ENCODE measurements at regions not wholly inside any gene's neighbourhood (a gene's known extent, or its start where the extent isn't known, plus 50 kb on each side); places are given as distances from the start of the nearest gene placed in this dataset.

GRCh38 chr2:83916559-83916958 is 542.5 kb downstream of the SUCLG1 start:
- no peak overlapping the region for H3K27ac ChIP-seq (ENCODE audit: low read depth in 2 of 2, low read length in 2 of 2)
- intact Hi-C loops (cut with DNase I) = no loop called here
- no peaks in the 10 kb centered on the region for H3K9me3 ChIP-seq (ENCODE audit: control insufficient read depth in 2 of 3, insufficient read depth in 1 of 3, low read length in 3 of 3)
- no peaks in the 10 kb centered on the region for H3K27me3 ChIP-seq (ENCODE audit: control insufficient read depth, insufficient read depth, low read length)
- no peak overlapping the region for H3K4me3 ChIP-seq (ENCODE audit: low read length in 3 of 3)
- no peak overlapping the region for H3K9ac ChIP-seq (ENCODE audit: low read length in 3 of 3)
- H3K4me1 ChIP-seq (ENCODE audit: control insufficient read depth in 2 of 3, insufficient read depth in 2 of 3, low read depth in 1 of 3, low read length in 3 of 3) = no peaks in the 10 kb centered on the region
- DNase-seq (no peak), FAIRE-seq (no peak)
- H3K36me3 ChIP-seq (ENCODE audit: control insufficient read depth in 2 of 3, insufficient read depth in 3 of 3, low read length in 3 of 3) = no peaks in the 10 kb centered on the region
- no peak for TF ChIP-seq CTCF (IDR thresholded peaks at IDR 0.05; ENCODE audit: borderline replicate concordance, extremely low read depth, insufficient read depth)

GRCh38 chr2:83915381-83915780 is 543.7 kb downstream of the SUCLG1 start:
- Histone ChIP-seq H3K36me3 (ENCODE audit: control insufficient read depth in 2 of 3, insufficient read depth in 3 of 3, low read length in 3 of 3) (no peaks in the 10 kb centered on the region), H3K9me3 (ENCODE audit: control insufficient read depth in 2 of 3, insufficient read depth in 1 of 3, low read length in 3 of 3) (no peaks in the 10 kb centered on the region), H3K4me1 (ENCODE audit: control insufficient read depth in 2 of 3, insufficient read depth in 2 of 3, low read depth in 1 of 3, low read length in 3 of 3) (no peaks in the 10 kb centered on the region), H3K27ac (ENCODE audit: low read depth in 2 of 2, low read length in 2 of 2) (no peak overlapping the region), H3K4me3 (ENCODE audit: low read length in 3 of 3) (no peak overlapping the region), H3K27me3 (ENCODE audit: control insufficient read depth, insufficient read depth, low read length) (no peaks in the 10 kb centered on the region), H3K9ac (ENCODE audit: low read length in 3 of 3) (no peak overlapping the region)
- DNase-seq (no peak), FAIRE-seq (no peak)
- intact Hi-C loops (cut with DNase I) = no loop called here
- TF ChIP-seq CTCF (IDR thresholded peaks at IDR 0.05; ENCODE audit: borderline replicate concordance, extremely low read depth, insufficient read depth) = no peak

- no peaks in the 10 kb centered on the region for H3K36me3 ChIP-seq (ENCODE audit: control insufficient read depth in 2 of 3, insufficient read depth in 3 of 3, low read length in 3 of 3)
- H3K4me1 ChIP-seq (ENCODE audit: control insufficient read depth in 2 of 3, insufficient read depth in 2 of 3, low read depth in 1 of 3, low read length in 3 of 3) = no peaks in the 10 kb centered on the region
- H3K27ac ChIP-seq (ENCODE audit: low read depth in 2 of 2, low read length in 2 of 2) = no peak overlapping the region
- FAIRE-seq = no peak
- no peak for TF ChIP-seq CTCF (IDR thresholded peaks at IDR 0.05; ENCODE audit: borderline replicate concordance, extremely low read depth, insufficient read depth)
- no peaks in the 10 kb centered on the region for H3K27me3 ChIP-seq (ENCODE audit: control insufficient read depth, insufficient read depth, low read length)
- H3K9me3 ChIP-seq (ENCODE audit: control insufficient read depth in 2 of 3, insufficient read depth in 1 of 3, low read length in 3 of 3) = no peaks in the 10 kb centered on the region
- intact Hi-C loops (cut with DNase I) = no loop called here
- no peak for DNase-seq
- H3K4me3 ChIP-seq (ENCODE audit: low read length in 3 of 3) = no peak overlapping the region
- H3K9ac ChIP-seq (ENCODE audit: low read length in 3 of 3) = no peak overlapping the region
These were observed 550.3 kb downstream of the SUCLG1 start for GRCh38 chr2:83908750-83909149.

- Histone ChIP-seq H3K9ac (ENCODE audit: low read length in 3 of 3) (no peak overlapping the region), H3K36me3 (ENCODE audit: control insufficient read depth in 2 of 3, insufficient read depth in 3 of 3, low read length in 3 of 3) (no peaks in the 10 kb centered on the region), H3K4me3 (ENCODE audit: low read length in 3 of 3) (no peak overlapping the region), H3K27me3 (ENCODE audit: control insufficient read depth, insufficient read depth, low read length) (no peaks in the 10 kb centered on the region), H3K9me3 (ENCODE audit: control insufficient read depth in 2 of 3, insufficient read depth in 1 of 3, low read length in 3 of 3) (no peaks in the 10 kb centered on the region), H3K27ac (ENCODE audit: low read depth in 2 of 2, low read length in 2 of 2) (no peak overlapping the region), H3K4me1 (ENCODE audit: control insufficient read depth in 2 of 3, insufficient read depth in 2 of 3, low read depth in 1 of 3, low read length in 3 of 3) (no peaks in the 10 kb centered on the region)
- no peak for TF ChIP-seq CTCF (IDR thresholded peaks at IDR 0.05; ENCODE audit: borderline replicate concordance, extremely low read depth, insufficient read depth)
- DNase-seq (no peak), FAIRE-seq (no peak)
- intact Hi-C loops (cut with DNase I) = no loop called here
These were observed 557.8 kb downstream of the SUCLG1 start for GRCh38 chr2:83901317-83901716.
